PC-3 (cell line): ENCODE measurements at regions not wholly inside any gene's neighbourhood (a gene's known extent, or its start where the extent isn't known, plus 50 kb on each side); places are given as distances from the start of the nearest gene placed in this dataset.

ENCODE experiments used
- ATAC-seq: fragments of 200-7000 bp; cut with Tn5 transposase; 2 replicates; pipeline ENCODE4 v1.9.1; 2020; ENCODE audit warnings: mild to moderate bottlenecking, moderate library complexity
- BruUV-seq: library from RNA; stranded (reverse); fragments of 400-500 nt; replicated peaks from 2 replicates; lab custom pipeline; 2021; lab: Mats Ljungman, UMichigan
- CTCF ChIA-PET: fragments of 300-600 bp; sonication (Branson Sonifier 250); formaldehyde crosslinking; loops from one replicate; lab custom pipeline; 2022; ENCODE audit warnings: antibody characterized with exemption; lab: Charles Lee
- POLR2A ChIA-PET: fragments of 300-600 bp; sonication (Branson Sonifier 250); formaldehyde crosslinking; loops from one replicate; lab custom pipeline; 2022; ENCODE audit warnings: antibody characterized with exemption; ENCODE audit not compliant: unreplicated experiment; lab: Charles Lee
- DNase-seq: peaks from one replicate; pipeline ENCODE4 v3.0.0-alpha.2; 2015
- H2AFZ ChIP-seq: fragments of 300-600 bp; sonication (generic); 2 replicates; pipeline ENCODE4 v1.6.0; 2016; ENCODE audit warnings: antibody characterized with exemption, low read length
- H3F3A ChIP-seq: fragments of 300-600 bp; sonication (generic); one replicate; pipeline ENCODE4 v1.6.0; 2017; ENCODE audit warnings: antibody characterized with exemption, low read length, control low read depth, mild to moderate bottlenecking; ENCODE audit not compliant: unreplicated experiment
- H3K27ac ChIP-seq: fragments of 300-600 bp; sonication (generic); 2 replicates; pipeline ENCODE4 v1.5.1; 2016; ENCODE audit warnings: mild to moderate bottlenecking, low read length
- H3K27me3 ChIP-seq: fragments of 300-600 bp; sonication (generic); 2 replicates; pipeline ENCODE4 v1.6.1; 2016; ENCODE audit warnings: low read length, mixed read lengths
- H3K36me3 ChIP-seq: fragments of 300-600 bp; sonication (generic); 2 replicates; pipeline ENCODE4 v1.6.1; 2016; ENCODE audit warnings: low read depth, mixed run types, low read length, mixed read lengths
- H3K4me1 ChIP-seq: fragments of 300-600 bp; sonication (generic); 2 replicates; pipeline ENCODE4 v1.5.1; 2016; ENCODE audit warnings: low read length; ENCODE audit not compliant: insufficient read depth
- H3K4me2 ChIP-seq: fragments of 300-600 bp; sonication (generic); 2 replicates; pipeline ENCODE4 v1.6.0; 2016; ENCODE audit warnings: low read length
- H3K4me3 ChIP-seq: fragments of 300-600 bp; sonication (generic); 2 replicates; pipeline ENCODE4 v1.5.1; 2016; ENCODE audit warnings: mild to moderate bottlenecking, low read length, mixed read lengths
- H3K79me2 ChIP-seq: fragments of 300-600 bp; sonication (generic); 2 replicates; pipeline ENCODE4 v1.6.1; 2017; ENCODE audit warnings: low read length, mixed read lengths
- H3K9ac ChIP-seq: fragments of 300-600 bp; sonication (generic); 2 replicates; pipeline ENCODE4 v1.6.0; 2016; ENCODE audit warnings: mild to moderate bottlenecking, low read length
- H3K9me2 ChIP-seq: fragments of 300-600 bp; sonication (generic); replicated peaks from 2 replicates; pipeline ENCODE4 v1.6.1; 2016; ENCODE audit warnings: mixed run types, low read length, mixed read lengths
- H3K9me3 ChIP-seq: fragments of 300-600 bp; sonication (generic); 2 replicates; pipeline ENCODE4 v1.6.1; 2016; ENCODE audit warnings: low read length, mixed read lengths
- H4K20me1 ChIP-seq: fragments of 300-600 bp; sonication (generic); 2 replicates; pipeline ENCODE4 v1.6.1; 2016; ENCODE audit warnings: low read length, mixed read lengths
- CTCF ChIP-seq: fragments of 300-600 bp; sonication (generic); conservative IDR thresholded peaks from 2 replicates; pipeline ENCODE4 v1.5.1; 2017; ENCODE audit warnings: antibody characterized with exemption, low read depth, mild to moderate bottlenecking, low read length
- EZH2 ChIP-seq: fragments of 300-600 bp; sonication (generic); IDR thresholded peaks from one replicate; pipeline ENCODE4 v1.6.1; 2017; ENCODE audit warnings: antibody characterized with exemption, mild to moderate bottlenecking, low read length; ENCODE audit not compliant: unreplicated experiment
- EZH2phosphoT487 ChIP-seq: fragments of 300-600 bp; sonication (generic); IDR thresholded peaks from 2 replicates; pipeline ENCODE4 v1.6.1; 2018; ENCODE audit warnings: mild to moderate bottlenecking, antibody characterized with exemption, low read length, borderline replicate concordance
- intact Hi-C: fragments of 100-400 bp; cut with micrococcal nuclease; formaldehyde crosslinking; loops from 2 replicates; pipeline ENCODE4 v1.9.0; 2023

GRCh38 chr4:166153548-166153947, 280.5 kb downstream of the TLL1 start:
- no TSS peak for BruUV-seq
- no peaks in the 10 kb centered on the region for H3K9me3 ChIP-seq

GRCh38 chr4:166162327-166162726, 289.3 kb downstream of the TLL1 start:
- POLR2A ChIA-PET, result interaction anchor here (0.6 to 0.7 kb wide), 2 partner anchors 294 to 847 kb away, joined by 3 read pairs; no protein-coding TSS in a partner anchor
- Histone ChIP-seq H3K79me2 (no peaks in the 10 kb centered on the region), H3K4me3 (no peak overlapping the region), H3F3A (no peaks in the 10 kb centered on the region), H3K27me3 (no peaks in the 10 kb centered on the region), H3K36me3 (no peaks in the 10 kb centered on the region), H3K9ac (no peak overlapping the region), H3K9me2 (no peaks in the 10 kb centered on the region), H3K27ac (no peak overlapping the region), H4K20me1 (no peaks in the 10 kb centered on the region), H2AFZ (no peak overlapping the region), H3K4me2 (no peak overlapping the region), H3K9me3 (no peaks in the 10 kb centered on the region), H3K4me1 (no peaks in the 10 kb centered on the region; the same call in 1 of the 2 replicates)
- ATAC-seq (no peak), DNase-seq (no peak)
- intact Hi-C loops, result loop anchor here (5.0 to 10.0 kb wide), 2 partner anchors 332 to 625 kb away; no protein-coding TSS in a partner anchor
- CTCF ChIA-PET, result no interaction called here
- TF ChIP-seq EZH2 (no peak), CTCF (no peak), EZH2phosphoT487 (no peak)
- BruUV-seq, result no TSS peak

More at GRCh38 chr4:166153548-166153947, 280.5 kb downstream of the TLL1 start:
- Histone ChIP-seq H3K36me3 (no peaks in the 10 kb centered on the region), H3K4me3 (no peak overlapping the region), H3F3A (no peaks in the 10 kb centered on the region), H4K20me1 (no peaks in the 10 kb centered on the region), H3K27me3 (no peaks in the 10 kb centered on the region), H3K4me2 (no peak overlapping the region), H3K4me1 (no peaks in the 10 kb centered on the region), H3K9me2 (no peaks in the 10 kb centered on the region), H2AFZ (no peak overlapping the region), H3K79me2 (no peaks in the 10 kb centered on the region), H3K27ac (no peak overlapping the region), H3K9ac (no peak overlapping the region)
- ATAC-seq (peak; percentile 54; the same call in 1 of the 2 replicates), DNase-seq (no peak)
- ChIA-PET CTCF (no interaction called here), POLR2A (no interaction called here)
- intact Hi-C loops, result no loop called here
- TF ChIP-seq CTCF (no peak), EZH2 (no peak), EZH2phosphoT487 (no peak)

GRCh38 chr4:166165829-166166420, 292.9 kb downstream of the TLL1 start:
- no peaks in the 10 kb centered on the region for H3K9me2 ChIP-seq
- no peaks in the 10 kb centered on the region for H3K27me3 ChIP-seq
- ATAC-seq (peak; percentile 80), DNase-seq (peak; percentile 82)
- TF ChIP-seq EZH2phosphoT487 (no peak), CTCF (peak; percentile 75), EZH2 (no peak)
- H3K4me2 ChIP-seq, result no peak overlapping the region
- no TSS peak for BruUV-seq
- H3K9ac ChIP-seq, result no peak overlapping the region
- H3K4me3 ChIP-seq, result no peak overlapping the region
- ChIA-PET CTCF (interaction anchor here (0.5 to 1.5 kb wide), 4 partner anchors 87 to 428 kb away, joined by 3 to 7 read pairs (median 4); no protein-coding TSS in a partner anchor), POLR2A (interaction anchor here (0.6 kb wide), 1 partner anchor 168 kb away, joined by 3 read pairs; no protein-coding TSS in a partner anchor)
- no peaks in the 10 kb centered on the region for H3K9me3 ChIP-seq
- no peaks in the 10 kb centered on the region for H3K36me3 ChIP-seq
- no peaks in the 10 kb centered on the region; the same call in 1 of the 2 replicates for H3K4me1 ChIP-seq
- H2AFZ ChIP-seq, result peak overlapping the region; percentile 50; the same call in 1 of the 2 replicates
- H4K20me1 ChIP-seq, result no peaks in the 10 kb centered on the region
- intact Hi-C loops, result loop anchor here (1.0 to 10.0 kb wide), 6 partner anchors 87 to 1126 kb away; no protein-coding TSS in a partner anchor
- H3K79me2 ChIP-seq, result no peaks in the 10 kb centered on the region
- no peak overlapping the region for H3K27ac ChIP-seq
- H3F3A ChIP-seq, result no peaks in the 10 kb centered on the region
